Osteoblast (primary cell): ENCODE measurements at regions not wholly inside any gene's neighbourhood (a gene's known extent, or its start where the extent isn't known, plus 50 kb on each side); places are given as distances from the start of the nearest gene placed in this dataset.

Experiments used
- DNase-seq: peaks from one replicate; pipeline ENCODE4 v3.0.0; 2011; ENCODE audit warnings: low spot score, mixed read lengths; ENCODE audit not compliant: insufficient read length; ENCODE audit errors: missing footprints
- H2AFZ ChIP-seq: 2 replicates; pipeline ENCODE4 v1.6.0; 2011; ENCODE audit warnings: mild to moderate bottlenecking, low read length
- H3K27ac ChIP-seq: 2 replicates; pipeline ENCODE4 v1.5.1; 2011; ENCODE audit warnings: mild to moderate bottlenecking, low read depth, low read length, moderate library complexity
- H3K27me3 ChIP-seq: 2 replicates; pipeline ENCODE4 v1.6.0; 2012; ENCODE audit warnings: mild to moderate bottlenecking, control low read depth, inconsistent platforms, low read length, moderate library complexity; ENCODE audit not compliant: insufficient read depth
- H3K36me3 ChIP-seq: 2 replicates; pipeline ENCODE4 v1.5.1; 2011; ENCODE audit warnings: mild to moderate bottlenecking, low read length, control low read depth, moderate library complexity; ENCODE audit not compliant: insufficient read depth
- H3K4me1 ChIP-seq: 2 replicates; pipeline ENCODE4 v1.5.1; 2011; ENCODE audit warnings: mild to moderate bottlenecking, low read length, control low read depth, moderate library complexity; ENCODE audit not compliant: insufficient read depth
- H3K4me2 ChIP-seq: 2 replicates; pipeline ENCODE4 v1.6.0; 2011; ENCODE audit warnings: mild to moderate bottlenecking, low read length; ENCODE audit not compliant: insufficient read depth
- H3K4me3 ChIP-seq: fragments of 200-600 bp; sonication (generic); 3 replicates; pipeline ENCODE4 v1.5.1; 2012; ENCODE audit warnings: mild to moderate bottlenecking, low read length, inconsistent platforms; ENCODE audit not compliant: insufficient read depth
- H3K79me2 ChIP-seq: 2 replicates; pipeline ENCODE4 v1.6.0; 2012; ENCODE audit warnings: mild to moderate bottlenecking, low read length, control low read depth, inconsistent platforms; ENCODE audit not compliant: insufficient read depth
- H3K9me3 ChIP-seq: 2 replicates; pipeline ENCODE4 v1.5.1; 2011; ENCODE audit warnings: low read depth, low read length, control low read depth
- H4K20me1 ChIP-seq: 2 replicates; pipeline ENCODE4 v1.6.0; 2012; ENCODE audit warnings: mild to moderate bottlenecking, low read length, control low read depth; ENCODE audit not compliant: insufficient read depth
- CTCF ChIP-seq: IDR thresholded peaks from 2 replicates; pipeline ENCODE4 v1.5.1; 2011; ENCODE audit warnings: mild to moderate bottlenecking, low read depth, low read length, moderate library complexity; ENCODE audit errors: extremely low read depth

DNA sequence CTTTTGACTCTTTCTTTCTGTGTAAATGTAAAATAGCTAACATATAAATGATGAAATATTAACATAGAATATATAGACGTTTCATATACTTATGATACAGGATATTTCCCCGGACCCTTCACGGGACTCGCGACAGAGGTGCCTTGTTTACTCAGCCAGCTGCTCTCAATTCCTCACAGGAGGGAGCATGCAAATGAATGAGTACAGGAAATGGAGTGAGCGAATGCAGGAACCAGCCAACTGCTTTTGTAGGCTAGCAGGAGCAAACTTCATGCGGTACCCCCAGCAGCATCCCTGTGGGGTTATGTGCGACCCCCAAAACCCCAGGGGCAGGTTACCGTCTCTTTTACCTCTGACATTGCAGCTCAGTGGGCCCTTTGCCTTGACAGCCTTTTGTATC, 110.3 kb upstream of the PDHA2 start:
- no peak for TF ChIP-seq CTCF
- Histone ChIP-seq H3K9me3 (no peaks in the 10 kb centered on the region), H3K4me1 (no peaks in the 10 kb centered on the region), H3K4me3 (no peak overlapping the region), H3K27me3 (no peaks in the 10 kb centered on the region), H3K27ac (no peak overlapping the region), H4K20me1 (no peaks in the 10 kb centered on the region), H2AFZ (no peak overlapping the region), H3K79me2 (no peaks in the 10 kb centered on the region), H3K4me2 (no peak overlapping the region), H3K36me3 (no peaks in the 10 kb centered on the region)
- no peak for DNase-seq

GRCh38 chr4:95728145-95728544, 111.7 kb upstream of the PDHA2 start:
- Histone ChIP-seq H3K27me3 (no peaks in the 10 kb centered on the region), H3K9me3 (no peaks in the 10 kb centered on the region), H2AFZ (no peak overlapping the region), H3K4me3 (no peak overlapping the region), H3K79me2 (no peaks in the 10 kb centered on the region), H4K20me1 (no peaks in the 10 kb centered on the region), H3K4me2 (no peak overlapping the region), H3K36me3 (no peaks in the 10 kb centered on the region), H3K27ac (no peak overlapping the region), H3K4me1 (no peaks in the 10 kb centered on the region)
- no peak for TF ChIP-seq CTCF
- no peak for DNase-seq

DNA sequence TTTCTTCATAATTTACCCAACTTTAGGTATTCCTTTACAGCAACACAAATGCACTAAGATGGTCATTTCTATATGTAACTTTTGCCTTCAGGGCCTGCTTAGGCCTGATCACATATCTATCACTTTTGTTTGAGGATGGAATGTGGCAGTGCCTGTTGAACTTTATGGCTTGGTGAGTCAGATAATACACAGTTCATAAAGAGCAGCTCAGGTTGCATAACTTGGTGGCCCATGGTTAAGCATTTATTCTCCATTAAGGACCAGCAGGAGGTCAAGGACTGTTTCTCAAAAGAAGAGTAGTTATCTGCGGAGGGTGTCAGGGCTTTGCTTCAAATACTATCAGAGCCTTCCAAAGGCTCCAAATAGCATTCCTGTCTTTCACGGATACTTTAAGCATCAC, 124.1 kb upstream of the PDHA2 start:
- Histone ChIP-seq H3K27me3 (no peaks in the 10 kb centered on the region), H3K4me3 (no peak overlapping the region), H3K36me3 (no peaks in the 10 kb centered on the region), H3K79me2 (no peaks in the 10 kb centered on the region), H3K27ac (no peak overlapping the region), H3K4me2 (no peak overlapping the region), H3K4me1 (no peaks in the 10 kb centered on the region), H2AFZ (no peak overlapping the region), H4K20me1 (no peaks in the 10 kb centered on the region), H3K9me3 (no peaks in the 10 kb centered on the region)
- no peak for DNase-seq
- no peak for TF ChIP-seq CTCF

- Histone ChIP-seq H3K27ac (no peak overlapping the region), H2AFZ (no peak overlapping the region), H4K20me1 (no peaks in the 10 kb centered on the region), H3K4me2 (no peak overlapping the region), H3K4me1 (no peaks in the 10 kb centered on the region), H3K36me3 (no peaks in the 10 kb centered on the region), H3K9me3 (no peaks in the 10 kb centered on the region), H3K27me3 (no peaks in the 10 kb centered on the region), H3K79me2 (no peaks in the 10 kb centered on the region), H3K4me3 (no peak overlapping the region)
- DNase-seq, result no peak
- no peak for TF ChIP-seq CTCF
Observed at GRCh38 chr4:95714571-95714970, 125.3 kb upstream of the PDHA2 start.
